OCI-LY1 (cell line): ENCODE measurements at regions not wholly inside any gene's neighbourhood (a gene's known extent, or its start where the extent isn't known, plus 50 kb on each side); places are given as distances from the start of the nearest gene placed in this dataset.

Experiments
- H2AFZ ChIP-seq: fragments of 200-600 bp; sonication (generic), shearing (Covaris generic); 2 replicates; pipeline ENCODE4 v1.6.0; 2014; ENCODE audit warnings: antibody characterized with exemption, mild to moderate bottlenecking, low read length
- H3F3A ChIP-seq: fragments of 200-600 bp; sonication (generic), shearing (Covaris generic); 2 replicates; pipeline ENCODE4 v1.6.0; 2014; ENCODE audit warnings: mild to moderate bottlenecking, antibody characterized with exemption, low read length, moderate library complexity; ENCODE audit not compliant: insufficient read depth
- H3K27ac ChIP-seq: fragments of 200-600 bp; sonication (generic); 2 replicates; pipeline ENCODE4 v1.5.1; 2014; ENCODE audit warnings: low read length, mixed run types, mild to moderate bottlenecking, low read depth; ENCODE audit not compliant: poor library complexity, severe bottlenecking
- H3K27me3 ChIP-seq: fragments of 200-600 bp; sonication (generic); 2 replicates; pipeline ENCODE4 v1.6.0; 2014; ENCODE audit warnings: antibody characterized with exemption, mild to moderate bottlenecking, low read length, moderate library complexity; ENCODE audit not compliant: insufficient read depth
- H3K36me3 ChIP-seq: fragments of 200-600 bp; sonication (generic); 2 replicates; pipeline ENCODE4 v1.6.1; 2014; ENCODE audit warnings: mild to moderate bottlenecking, antibody characterized with exemption, low read length, moderate library complexity, mixed read lengths; ENCODE audit not compliant: insufficient read depth
- H3K4me1 ChIP-seq: fragments of 200-600 bp; sonication (generic); 2 replicates; pipeline ENCODE4 v1.5.1; 2014; ENCODE audit warnings: mild to moderate bottlenecking, low read length, moderate library complexity; ENCODE audit not compliant: insufficient read depth, severe bottlenecking
- H3K4me2 ChIP-seq: fragments of 200-600 bp; sonication (generic), shearing (Covaris generic); 2 replicates; pipeline ENCODE4 v1.6.1; 2014; ENCODE audit warnings: low read length
- H3K4me3 ChIP-seq: fragments of 200-600 bp; sonication (generic); 2 replicates; pipeline ENCODE4 v1.5.1; 2014; ENCODE audit warnings: low read length, low read depth, mild to moderate bottlenecking, mixed read lengths; ENCODE audit not compliant: poor library complexity, severe bottlenecking
- H3K79me2 ChIP-seq: fragments of 200-600 bp; shearing (Covaris generic); 2 replicates; pipeline ENCODE4 v1.6.1; 2016; ENCODE audit warnings: mixed run types, low read length, mixed read lengths; ENCODE audit not compliant: insufficient read depth
- H3K9ac ChIP-seq: fragments of 200-600 bp; sonication (generic), shearing (Covaris generic); 2 replicates; pipeline ENCODE4 v1.6.1; 2014; ENCODE audit warnings: mild to moderate bottlenecking, low read length, mixed read lengths
- H3K9me2 ChIP-seq: fragments of 200-600 bp; sonication (generic), shearing (Covaris generic); 2 replicates; pipeline ENCODE4 v1.6.1; 2014; ENCODE audit warnings: low read depth, mild to moderate bottlenecking, low read length, mixed read lengths
- H3K9me3 ChIP-seq: fragments of 200-600 bp; shearing (Covaris generic); 2 replicates; pipeline ENCODE4 v1.6.1; 2014; ENCODE audit warnings: low read length, mixed read lengths
- H4K20me1 ChIP-seq: fragments of 200-600 bp; sonication (generic), shearing (Covaris generic); 2 replicates; pipeline ENCODE4 v1.6.0; 2016; ENCODE audit warnings: mild to moderate bottlenecking, low read length; ENCODE audit not compliant: insufficient read depth
- EZH2 ChIP-seq: fragments of 200-600 bp; sonication (generic), shearing (Covaris generic); IDR thresholded peaks from 2 replicates; pipeline ENCODE4 v1.8.0; 2017; ENCODE audit warnings: borderline replicate concordance, mixed run types, mild to moderate bottlenecking, antibody characterized with exemption, low read length, moderate library complexity, mixed read lengths
- TF ChIP-seq, protein P1 (sequence below): fragments of 200-600 bp; sonication (generic), shearing (Covaris generic); IDR thresholded peaks from 2 replicates; pipeline ENCODE4 v1.5.1; 2017; ENCODE audit warnings: mild to moderate bottlenecking, antibody characterized with exemption, low read length, moderate library complexity, mixed read lengths

DNA sequence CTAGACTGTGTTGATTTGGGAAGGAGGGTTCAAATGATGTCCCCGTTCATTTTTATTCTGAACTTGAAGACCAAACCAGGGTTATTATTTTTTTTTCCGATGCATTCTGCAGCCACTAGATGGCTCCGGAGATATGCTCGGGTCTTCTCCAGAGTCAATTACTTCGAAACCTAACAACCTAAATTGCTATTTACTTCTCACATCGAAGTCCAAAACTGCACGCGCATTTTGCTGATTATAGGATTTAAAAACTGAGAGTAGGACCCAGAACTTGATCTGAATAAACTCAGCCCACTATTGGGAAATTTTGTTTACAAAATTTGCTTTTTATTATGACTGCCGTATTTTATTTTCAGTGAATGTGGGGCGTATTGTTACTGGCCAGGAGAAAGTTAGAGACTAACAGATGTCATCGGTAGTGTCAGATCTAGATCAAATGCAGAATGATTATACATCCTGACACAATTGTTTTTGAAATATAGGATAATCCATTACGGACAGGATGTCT is 263.8 kb downstream of the HS3ST3A1 start:
- H3K27ac ChIP-seq = no peak overlapping the region
- H3K4me3 ChIP-seq = no peak overlapping the region
- no peak overlapping the region for H3K9ac ChIP-seq
- H2AFZ ChIP-seq = no peak overlapping the region
- H3F3A ChIP-seq = no peaks in the 10 kb centered on the region
- no peaks in the 10 kb centered on the region for H3K36me3 ChIP-seq
- no peaks in the 10 kb centered on the region for H3K4me1 ChIP-seq
- H3K4me2 ChIP-seq = no peak overlapping the region
- H3K9me2 ChIP-seq = no peaks in the 10 kb centered on the region
- H3K79me2 ChIP-seq = no peaks in the 10 kb centered on the region
- no peaks in the 10 kb centered on the region for H3K9me3 ChIP-seq
- no peaks in the 10 kb centered on the region for H4K20me1 ChIP-seq
- H3K27me3 ChIP-seq = no peaks in the 10 kb centered on the region
- TF ChIP-seq, protein P1, sequence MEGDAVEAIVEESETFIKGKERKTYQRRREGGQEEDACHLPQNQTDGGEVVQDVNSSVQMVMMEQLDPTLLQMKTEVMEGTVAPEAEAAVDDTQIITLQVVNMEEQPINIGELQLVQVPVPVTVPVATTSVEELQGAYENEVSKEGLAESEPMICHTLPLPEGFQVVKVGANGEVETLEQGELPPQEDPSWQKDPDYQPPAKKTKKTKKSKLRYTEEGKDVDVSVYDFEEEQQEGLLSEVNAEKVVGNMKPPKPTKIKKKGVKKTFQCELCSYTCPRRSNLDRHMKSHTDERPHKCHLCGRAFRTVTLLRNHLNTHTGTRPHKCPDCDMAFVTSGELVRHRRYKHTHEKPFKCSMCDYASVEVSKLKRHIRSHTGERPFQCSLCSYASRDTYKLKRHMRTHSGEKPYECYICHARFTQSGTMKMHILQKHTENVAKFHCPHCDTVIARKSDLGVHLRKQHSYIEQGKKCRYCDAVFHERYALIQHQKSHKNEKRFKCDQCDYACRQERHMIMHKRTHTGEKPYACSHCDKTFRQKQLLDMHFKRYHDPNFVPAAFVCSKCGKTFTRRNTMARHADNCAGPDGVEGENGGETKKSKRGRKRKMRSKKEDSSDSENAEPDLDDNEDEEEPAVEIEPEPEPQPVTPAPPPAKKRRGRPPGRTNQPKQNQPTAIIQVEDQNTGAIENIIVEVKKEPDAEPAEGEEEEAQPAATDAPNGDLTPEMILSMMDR = peak; percentile 67
- TF ChIP-seq EZH2 = no peak

DNA sequence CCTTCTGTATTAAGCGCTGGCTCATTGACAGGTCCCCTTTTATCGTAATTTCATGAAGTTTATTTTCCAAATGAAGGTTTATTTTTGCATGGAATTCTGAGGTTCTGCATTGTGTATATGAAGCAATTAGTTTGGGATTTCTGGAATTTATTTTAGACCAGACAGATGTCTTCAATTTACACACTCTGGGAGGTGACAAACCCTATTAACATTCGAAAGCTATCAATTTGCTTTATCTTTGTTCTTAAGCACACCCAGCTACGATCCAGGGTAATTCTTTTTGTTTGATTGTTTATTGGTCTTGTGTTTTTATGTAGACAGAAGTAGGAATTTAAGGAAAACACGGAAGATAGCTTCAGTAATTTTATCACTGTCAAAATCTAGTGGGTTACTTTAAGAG is 264.6 kb downstream of the HS3ST3A1 start:
- Histone ChIP-seq H3K9me2 (no peaks in the 10 kb centered on the region), H2AFZ (no peak overlapping the region), H3K27me3 (no peaks in the 10 kb centered on the region), H3K4me3 (no peak overlapping the region), H3K9ac (no peak overlapping the region), H3K27ac (no peak overlapping the region), H3K79me2 (no peaks in the 10 kb centered on the region), H3K36me3 (no peaks in the 10 kb centered on the region), H3K4me2 (no peak overlapping the region), H3K4me1 (no peaks in the 10 kb centered on the region), H3F3A (no peaks in the 10 kb centered on the region), H3K9me3 (no peaks in the 10 kb centered on the region), H4K20me1 (no peaks in the 10 kb centered on the region)
- TF ChIP-seq, protein P1 = no peak
- TF ChIP-seq EZH2 = no peak

DNA sequence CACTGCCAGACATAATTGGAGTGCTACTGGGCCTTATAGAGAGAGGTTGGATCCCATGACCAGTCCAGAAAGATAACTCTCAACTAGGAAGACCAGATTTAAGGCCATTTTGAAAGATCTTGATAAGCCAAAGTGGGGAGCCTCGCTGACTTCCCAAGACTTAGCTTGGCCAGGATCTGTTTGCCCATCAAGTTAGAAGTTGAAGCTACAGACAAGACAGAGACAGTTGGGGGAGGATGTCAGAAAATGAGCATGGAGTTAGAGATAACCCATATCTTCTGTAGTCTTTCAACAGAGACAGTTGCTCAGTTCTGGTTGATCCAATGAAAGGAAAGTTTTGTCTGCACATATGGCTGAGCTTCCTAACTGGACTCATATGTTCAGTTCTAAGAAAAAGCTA is 267.4 kb downstream of the HS3ST3A1 start:
- Histone ChIP-seq H3K4me1 (no peaks in the 10 kb centered on the region), H3K27me3 (no peaks in the 10 kb centered on the region), H4K20me1 (no peaks in the 10 kb centered on the region), H3K36me3 (no peaks in the 10 kb centered on the region), H3K4me2 (no peak overlapping the region), H3K4me3 (no peak overlapping the region), H3F3A (no peaks in the 10 kb centered on the region), H3K9ac (no peak overlapping the region), H2AFZ (no peak overlapping the region), H3K9me2 (no peaks in the 10 kb centered on the region), H3K79me2 (no peaks in the 10 kb centered on the region), H3K9me3 (no peaks in the 10 kb centered on the region), H3K27ac (no peak overlapping the region)
- TF ChIP-seq EZH2 = no peak
- TF ChIP-seq, protein P1 = no peak
